GM18520 (cell line): ENCODE measurements at regions not wholly inside any gene's neighbourhood (a gene's known extent, or its start where the extent isn't known, plus 50 kb on each side); places are given as distances from the start of the nearest gene placed in this dataset.
"Not testable (repeated sequence)": the region's sequence is repeated elsewhere in the genome, so short reads cannot be mapped to it uniquely, and the experiment has no call there.

ENCODE experiments used
- ATAC-seq: cut with Tn5 transposase; IDR thresholded peaks from one replicate; pipeline ENCODE4 v1.9.1; 2021; ENCODE audit not compliant: unreplicated experiment

GRCh38 chr4:133377286-133377685, 228.2 kb downstream of the PCDH10 start:
- no peak for ATAC-seq

- no peak for ATAC-seq
These were observed 223.6 kb downstream of the PCDH10 start for GRCh38 chr4:133372699-133373098.

DNA sequence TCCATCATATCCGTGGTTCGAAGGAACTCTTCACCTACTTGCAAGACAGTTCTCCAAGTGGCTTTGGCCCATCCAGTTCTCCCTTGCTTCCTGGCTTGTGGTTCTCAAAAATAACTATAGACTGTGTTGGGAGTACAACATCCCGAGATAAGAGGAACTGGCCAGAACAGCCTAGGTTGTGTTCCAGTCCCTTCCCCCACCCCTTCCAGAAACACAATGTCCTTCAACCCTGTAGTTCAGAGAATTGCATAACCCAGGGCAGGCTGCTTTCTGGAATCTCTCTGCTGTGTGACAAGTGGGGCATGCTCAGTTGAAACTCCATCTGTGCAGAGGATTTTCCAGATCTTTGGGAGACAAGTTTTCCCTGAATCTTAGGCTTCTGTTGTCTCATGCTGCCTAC, 206.5 kb downstream of the PCDH10 start:
- no peak for ATAC-seq

- no peak for ATAC-seq
These were observed 198.3 kb downstream of the PCDH10 start for GRCh38 chr4:133347409-133347808.

DNA sequence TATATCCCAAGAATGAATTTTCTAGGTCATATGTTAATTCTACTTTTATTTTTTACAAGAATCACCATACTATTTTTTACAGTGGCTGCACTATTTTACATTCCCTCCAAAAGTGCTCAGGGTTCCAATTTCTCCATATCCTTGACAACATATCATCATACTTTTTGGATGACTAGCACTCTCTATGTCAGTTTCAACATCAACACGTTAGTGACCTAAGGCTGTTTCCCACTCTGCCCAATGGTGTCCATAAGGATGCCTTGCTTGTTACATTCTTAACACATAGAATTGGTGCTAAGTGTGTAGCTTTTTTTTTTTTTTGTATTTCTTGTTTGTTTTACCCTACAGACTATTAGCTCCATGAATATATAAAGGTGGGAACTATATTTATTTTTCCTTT, 175.4 kb downstream of the PCDH10 start:
- ATAC-seq: no peak

GRCh38 chr4:133323670-133324069, 174.6 kb downstream of the PCDH10 start:
- no peak for ATAC-seq

- ATAC-seq: peak; percentile 75
These were observed 171.6 kb downstream of the PCDH10 start for GRCh38 chr4:133320576-133321170.

DNA sequence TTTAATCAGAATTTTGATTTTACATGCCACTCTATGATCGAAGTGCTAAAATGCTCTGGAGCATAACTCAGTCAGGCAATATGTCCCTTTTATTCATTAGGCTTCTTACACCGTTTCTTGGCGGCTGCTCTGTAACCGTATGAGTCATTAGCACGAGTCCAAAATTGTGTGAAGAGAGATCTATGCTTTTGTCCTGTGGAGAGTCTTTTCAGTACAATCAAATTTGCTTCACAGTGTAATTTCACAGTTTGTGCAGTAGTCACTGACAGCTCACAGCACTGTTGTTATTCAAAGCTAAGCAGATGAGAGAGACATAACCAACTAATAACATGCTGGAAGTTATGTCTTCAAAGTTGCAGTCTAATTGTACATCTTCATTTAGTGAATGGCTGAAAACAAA, 167.8 kb downstream of the PCDH10 start:
- ATAC-seq: no peak

DNA sequence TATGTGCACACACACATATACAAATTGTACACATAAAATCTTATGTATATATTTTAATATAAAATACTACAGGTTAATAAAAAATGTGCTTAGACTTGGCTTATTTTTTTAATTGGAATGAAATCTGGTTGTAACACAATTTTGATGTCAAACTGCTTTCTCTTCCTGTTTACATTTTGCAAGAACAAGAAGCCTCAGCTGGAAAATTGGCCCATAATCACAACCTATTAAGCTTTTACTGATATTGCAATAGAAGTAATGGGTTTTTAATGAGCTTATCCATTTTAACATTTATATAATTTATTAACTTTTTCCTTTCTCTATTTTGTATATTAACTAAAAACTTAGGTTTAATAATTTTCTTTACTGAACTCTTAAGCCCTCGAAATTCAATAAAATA, 165.9 kb downstream of the PCDH10 start:
- ATAC-seq: no peak

GRCh38 chr4:133287396-133287795, 138.3 kb downstream of the PCDH10 start:
- no peak for ATAC-seq

DNA sequence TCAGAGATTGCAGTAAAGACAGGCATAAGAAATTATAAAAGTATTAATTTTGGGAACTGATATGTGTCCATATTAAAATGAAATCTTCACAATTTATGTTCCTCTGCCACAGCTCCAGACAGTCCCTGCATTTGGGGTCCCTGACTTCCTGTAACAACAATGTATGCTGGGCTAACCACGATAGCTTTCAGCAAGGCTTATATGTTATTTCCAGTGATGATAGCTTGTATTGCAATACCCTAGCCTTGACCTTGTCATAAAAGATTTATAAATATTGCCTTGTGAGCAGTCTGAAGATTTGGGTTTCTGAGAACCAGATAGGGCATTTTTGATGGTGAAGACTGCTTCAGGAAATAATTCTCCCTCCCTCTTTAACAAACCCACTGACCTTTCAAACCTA, 129.5 kb downstream of the PCDH10 start:
- no peak for ATAC-seq

DNA sequence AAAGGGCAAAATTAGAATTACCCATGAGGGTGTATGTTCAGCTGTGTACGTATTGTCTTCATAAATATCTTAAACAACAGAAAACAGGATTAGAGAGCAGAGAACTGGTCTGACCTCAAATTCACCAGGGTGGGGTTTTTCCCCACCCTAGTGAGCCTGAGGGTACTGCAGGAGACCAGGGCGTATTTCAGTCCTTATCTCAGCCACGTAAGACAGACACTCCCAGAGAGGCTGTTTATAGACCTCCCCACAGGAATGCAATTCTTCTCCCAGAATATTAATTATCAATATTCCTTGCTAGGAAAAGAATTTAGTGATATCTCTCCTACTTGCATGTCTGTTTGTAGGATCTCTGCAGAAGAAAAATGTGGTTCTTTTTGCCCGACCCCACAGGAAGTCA, 128.8 kb downstream of the PCDH10 start:
- ATAC-seq: not testable (repeated sequence)

DNA sequence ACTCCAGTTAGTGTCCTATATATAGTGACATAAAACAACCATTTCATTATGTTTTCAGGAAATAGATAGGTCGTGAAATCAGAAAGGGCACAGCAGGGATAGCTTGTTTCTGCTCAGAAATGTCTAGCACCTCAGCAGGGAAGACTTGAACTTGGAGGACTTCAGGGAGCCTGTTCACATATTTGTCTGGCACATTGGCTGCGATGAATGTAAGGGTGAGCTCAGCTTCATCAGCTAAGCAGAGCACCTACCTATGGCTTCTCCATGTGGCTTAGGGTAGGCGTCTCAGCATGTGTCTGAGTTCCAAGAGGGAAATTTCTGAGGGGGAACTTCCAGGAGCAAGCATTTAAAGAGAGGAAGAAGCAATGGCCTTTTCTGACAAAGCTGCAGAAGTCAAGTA, 126.2 kb downstream of the PCDH10 start:
- ATAC-seq: no peak

DNA sequence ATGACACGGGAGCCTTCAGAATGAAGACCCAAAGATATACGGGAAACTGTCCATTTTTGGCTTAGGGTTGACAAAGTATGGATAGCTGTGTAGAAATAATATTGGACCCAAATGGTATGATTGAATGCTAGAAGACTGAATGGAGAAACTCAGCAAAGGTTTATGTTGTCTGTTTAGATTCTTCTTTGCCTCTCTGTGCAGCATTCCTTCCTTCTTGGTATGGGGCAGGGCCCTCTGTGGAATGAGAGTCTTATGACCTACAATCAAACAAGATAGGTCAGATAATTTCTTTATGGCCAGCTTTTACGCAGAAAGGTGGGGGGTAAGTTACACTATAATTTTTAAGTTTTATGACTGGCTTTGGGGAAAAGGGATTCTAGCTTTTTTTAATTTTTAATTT, 124.3 kb downstream of the PCDH10 start:
- no peak for ATAC-seq

GRCh38 chr4:133270021-133270570, 121.0 kb downstream of the PCDH10 start:
- ATAC-seq: no peak

- no peak for ATAC-seq
These were observed 119.1 kb downstream of the PCDH10 start for GRCh38 chr4:133268205-133268604.

GRCh38 chr4:133267506-133267905, 118.4 kb downstream of the PCDH10 start:
- ATAC-seq: not testable (repeated sequence)

GRCh38 chr4:133266966-133267365, 117.9 kb downstream of the PCDH10 start:
- ATAC-seq: not testable (repeated sequence)

DNA sequence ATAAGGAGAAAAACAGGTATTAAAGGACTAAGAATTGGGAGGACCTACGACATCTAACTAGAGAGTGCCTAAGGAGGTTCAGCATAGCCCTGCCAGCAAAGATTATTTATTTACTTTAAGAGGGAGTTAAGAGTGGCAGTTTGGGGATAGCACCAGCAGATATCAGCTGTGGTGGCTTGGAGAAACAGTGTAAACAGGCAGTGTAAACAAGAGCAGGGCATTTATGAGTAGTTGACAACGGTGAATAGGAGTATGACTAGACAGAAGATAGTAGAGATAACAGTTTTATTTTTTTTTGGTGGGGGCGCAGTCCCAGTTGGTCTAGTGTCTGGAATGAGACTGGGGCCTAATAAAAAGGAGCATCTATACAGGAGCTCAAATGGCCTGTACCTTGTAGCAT, 115.2 kb downstream of the PCDH10 start:
- ATAC-seq: not testable (repeated sequence)

GRCh38 chr4:133263104-133263503, 114.0 kb downstream of the PCDH10 start:
- ATAC-seq: no peak

DNA sequence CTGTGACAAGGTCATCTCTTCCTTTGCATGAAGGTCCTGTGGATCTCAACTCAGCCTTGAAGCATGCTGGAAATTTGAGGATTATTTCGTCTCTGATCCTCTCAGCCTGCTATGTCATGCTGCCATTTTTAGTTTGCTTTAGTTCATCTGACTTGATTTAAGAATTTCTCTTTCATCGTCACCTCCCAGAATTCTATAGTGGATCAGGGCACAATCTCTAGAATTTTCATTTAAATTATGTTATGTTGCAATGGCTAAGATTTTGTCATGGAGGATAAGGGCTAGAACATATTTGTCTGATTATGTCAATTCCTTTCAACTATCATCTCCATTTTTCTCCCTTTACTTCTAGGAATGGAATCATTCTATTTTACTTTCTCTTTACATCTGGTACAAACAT, 98.8 kb downstream of the PCDH10 start:
- ATAC-seq: no peak

DNA sequence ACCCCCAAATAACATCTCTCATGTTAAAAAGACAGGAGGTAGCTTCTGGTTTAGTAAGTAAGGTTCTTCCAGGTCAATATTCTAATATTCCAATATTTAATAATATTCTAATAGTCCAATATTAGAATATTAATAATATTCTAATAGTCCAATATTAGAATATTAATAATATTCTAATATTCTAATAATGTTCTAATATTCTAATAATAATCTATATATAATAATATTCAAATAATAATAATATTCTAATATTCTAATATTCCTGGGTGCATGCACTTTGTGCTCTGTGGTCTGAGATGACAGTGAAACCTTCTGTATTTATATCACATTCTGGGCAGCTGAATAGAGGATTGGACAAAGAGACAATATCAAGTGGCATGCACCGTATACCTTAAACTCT, 96.1 kb downstream of the PCDH10 start:
- ATAC-seq: no peak
